NCI-H226 (cell line): ENCODE measurements at regions not wholly inside any gene's neighbourhood (a gene's known extent, or its start where the extent isn't known, plus 50 kb on each side); places are given as distances from the start of the nearest gene placed in this dataset.

Experiments used
- DNase-seq: peaks from one replicate; pipeline ENCODE4 v3.0.0-alpha.2; 2015

GRCh38 chr5:138664276-138664943 lies 88.8 kb upstream of the CTNNA1 start:
- peak; percentile 81 for DNase-seq

- DNase-seq: no peak
Observed at GRCh38 chr5:138663561-138663960, 88.4 kb upstream of the HSPA9 start.

GRCh38 chr5:138663009-138663408 lies 87.8 kb upstream of the HSPA9 start:
- peak; percentile 60 for DNase-seq

- no peak for DNase-seq
Observed at GRCh38 chr5:138662599-138662998, 87.4 kb upstream of the HSPA9 start.

- DNase-seq: no peak
Observed at GRCh38 chr5:138661991-138662434, 86.8 kb upstream of the HSPA9 start.

GRCh38 chr5:138661291-138661960 lies 86.2 kb upstream of the HSPA9 start:
- DNase-seq: no peak

GRCh38 chr5:138660051-138660572 lies 84.9 kb upstream of the HSPA9 start:
- DNase-seq: no peak

- DNase-seq: no peak
Observed at GRCh38 chr5:138659561-138659960, 84.4 kb upstream of the HSPA9 start.

GRCh38 chr5:138659121-138659520 lies 83.9 kb upstream of the HSPA9 start:
- no peak for DNase-seq

- DNase-seq: no peak
Observed at GRCh38 chr5:138658676-138659075, 83.5 kb upstream of the HSPA9 start.

- no peak for DNase-seq
Observed at GRCh38 chr5:138657360-138657759, 82.2 kb upstream of the HSPA9 start.

GRCh38 chr5:138656916-138657315 lies 81.7 kb upstream of the HSPA9 start:
- no peak for DNase-seq

- DNase-seq: no peak
Observed at GRCh38 chr5:138655530-138656190, 80.5 kb upstream of the HSPA9 start.

GRCh38 chr5:138654281-138654867 lies 79.2 kb upstream of the HSPA9 start:
- DNase-seq: peak; percentile 70

- DNase-seq: no peak
Observed at GRCh38 chr5:138653502-138653901, 78.3 kb upstream of the HSPA9 start.

GRCh38 chr5:138651767-138652117 lies 76.5 kb upstream of the HSPA9 start:
- no peak for DNase-seq

- DNase-seq: no peak
Observed at GRCh38 chr5:138651058-138651766, 76.0 kb upstream of the HSPA9 start.

GRCh38 chr5:138650196-138650595 lies 75.0 kb upstream of the HSPA9 start:
- DNase-seq: no peak

- DNase-seq: no peak
Observed at GRCh38 chr5:138649775-138650174, 74.6 kb upstream of the HSPA9 start.

GRCh38 chr5:138649316-138649720 lies 74.1 kb upstream of the HSPA9 start:
- DNase-seq: no peak

GRCh38 chr5:138648841-138649240 lies 73.6 kb upstream of the HSPA9 start:
- DNase-seq: no peak

- DNase-seq: no peak
Observed at GRCh38 chr5:138647794-138648410, 72.7 kb upstream of the HSPA9 start.
